Kidney tubule cell (primary cell): ENCODE measurements at regions not wholly inside any gene's neighbourhood (a gene's known extent, or its start where the extent isn't known, plus 50 kb on each side); places are given as distances from the start of the nearest gene placed in this dataset.

Experiments used
- DNase-seq: peaks from one replicate; pipeline ENCODE4 v3.0.0-alpha.2; 2018; ENCODE audit warnings: low spot score

GRCh38 chr10:88082806-88083596 is 219.6 kb downstream of the PTEN start:
- DNase-seq: no peak

- DNase-seq: no peak
These were observed 220.2 kb downstream of the PTEN start for GRCh38 chr10:88083597-88083989.

DNA sequence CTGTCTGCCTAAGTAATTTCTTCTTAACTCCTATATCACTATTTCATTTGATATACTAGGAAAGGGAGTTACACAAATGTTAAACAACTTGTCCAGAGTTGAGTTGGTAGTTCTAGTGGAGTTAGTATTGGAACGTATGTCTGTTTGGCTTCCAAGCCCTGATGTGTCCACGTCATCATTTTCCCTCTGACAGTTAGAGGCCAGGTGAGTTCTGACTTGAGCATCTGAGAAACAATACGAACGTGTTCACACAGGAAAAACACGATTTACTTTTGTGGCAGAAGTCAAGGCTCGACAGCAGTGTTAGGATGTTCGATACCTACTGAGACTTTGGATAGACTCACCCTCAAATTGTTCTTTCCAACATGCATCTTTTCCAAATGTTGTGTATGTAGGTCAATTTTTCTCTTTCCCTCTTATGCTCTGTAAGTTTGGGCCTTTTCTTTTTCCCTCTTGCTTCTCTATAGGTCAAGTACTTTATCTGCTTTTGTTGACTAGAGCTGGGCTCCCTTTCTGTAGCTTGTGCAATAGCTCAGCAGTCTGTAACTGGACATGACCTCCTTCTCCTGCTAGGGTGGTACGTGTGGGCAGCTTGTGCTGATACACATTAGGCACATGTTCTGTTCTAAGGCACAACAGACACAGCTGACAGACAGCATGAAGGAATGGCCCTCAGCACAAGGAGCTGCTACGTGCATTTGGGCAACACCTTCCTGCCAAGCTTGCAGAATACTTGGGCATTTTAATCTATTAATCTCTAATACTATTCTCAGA is 222.9 kb downstream of the PTEN start:
- DNase-seq: no peak

DNA sequence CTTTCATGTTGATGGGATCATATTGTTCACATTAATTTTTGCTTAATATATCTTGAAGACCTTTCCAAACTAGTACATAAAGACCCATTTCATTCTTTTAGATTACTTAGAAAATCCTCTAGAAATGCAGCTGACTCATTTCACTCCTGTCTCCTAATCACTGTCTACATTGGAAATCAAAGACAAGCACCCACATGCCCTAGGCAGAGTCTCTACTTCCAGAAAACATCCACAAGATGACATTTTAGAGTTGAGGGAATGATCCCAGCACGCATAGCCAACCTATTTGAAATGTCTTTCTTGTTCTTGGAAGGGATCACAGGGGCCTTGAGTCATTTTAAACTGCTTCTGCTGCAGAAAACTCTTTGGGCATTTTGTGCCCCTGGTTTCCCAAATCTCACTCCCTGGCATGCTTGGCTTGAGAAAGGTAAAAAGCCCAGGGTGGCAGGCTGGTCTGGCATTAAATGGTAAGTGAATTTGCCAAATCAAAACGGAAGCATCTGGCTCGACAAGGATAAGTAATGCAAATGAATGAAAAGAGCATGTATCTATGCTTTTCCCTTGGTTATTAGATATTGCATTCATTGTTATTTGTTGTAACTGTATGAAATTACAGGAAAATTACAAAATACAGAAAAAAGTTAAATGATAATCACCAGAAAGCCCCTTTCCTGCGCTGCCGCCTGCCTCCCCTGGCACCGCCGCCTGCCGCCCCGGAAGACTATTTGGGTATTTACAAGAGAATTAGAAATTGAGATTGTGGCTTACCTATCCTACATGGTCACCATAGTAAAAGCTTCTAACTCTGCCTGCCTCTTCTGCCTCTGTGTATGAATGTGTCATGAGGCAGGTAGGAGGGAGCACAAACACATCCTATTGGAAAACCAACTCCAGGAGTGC is 225.3 kb downstream of the PTEN start:
- DNase-seq: no peak

DNA sequence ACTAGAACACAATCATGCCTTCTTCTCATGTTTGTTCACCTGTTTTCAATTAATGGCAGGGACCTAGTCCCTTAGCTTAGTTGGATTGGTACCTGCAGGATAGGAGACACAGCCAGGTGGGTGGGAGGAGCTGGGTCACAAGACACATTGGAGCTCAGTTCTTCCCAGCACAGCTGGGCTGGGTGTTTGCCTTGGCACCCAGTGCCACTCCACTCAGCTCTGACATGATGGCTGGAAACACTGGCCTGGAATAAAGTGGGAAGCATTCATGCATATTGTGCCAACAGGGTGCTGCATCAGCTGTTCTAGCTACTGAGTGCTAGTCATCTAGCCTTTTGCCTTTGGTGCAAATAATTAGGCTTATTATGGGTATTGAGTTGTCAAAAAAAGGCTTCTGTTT is 226.1 kb downstream of the PTEN start:
- peak; percentile 37 for DNase-seq

- DNase-seq: no peak
These were observed 227.3 kb downstream of the PTEN start for GRCh38 chr10:88090568-88091214.

DNA sequence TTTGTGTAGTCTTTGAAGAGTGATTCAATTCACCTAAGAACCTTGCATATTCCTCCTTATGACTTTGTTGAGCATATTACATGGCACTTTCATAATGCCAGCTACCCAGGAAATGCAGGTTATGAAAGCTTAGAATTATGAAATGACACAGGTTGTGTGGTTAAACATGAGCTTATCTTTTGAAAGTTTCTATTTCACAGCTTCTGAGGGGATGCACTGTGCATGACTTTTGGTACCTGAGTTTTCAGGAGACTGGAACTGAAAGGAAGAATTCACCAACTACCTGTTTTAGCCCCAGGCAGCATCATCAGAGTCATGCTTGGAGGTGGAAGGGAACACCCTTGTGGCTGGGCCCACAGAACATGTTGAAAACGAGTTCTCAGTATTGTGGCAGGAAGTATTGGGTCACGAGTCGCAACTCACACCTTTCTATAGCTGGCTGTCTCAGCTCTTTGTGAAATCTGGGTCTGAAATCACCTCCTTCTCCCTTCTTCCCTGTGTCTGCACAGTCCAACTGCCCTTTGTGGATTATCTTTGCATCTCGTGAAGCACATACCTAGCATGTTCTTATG is 228.2 kb downstream of the PTEN start:
- DNase-seq: no peak

- no peak for DNase-seq
These were observed 228.8 kb downstream of the PTEN start for GRCh38 chr10:88092265-88092664.

DNA sequence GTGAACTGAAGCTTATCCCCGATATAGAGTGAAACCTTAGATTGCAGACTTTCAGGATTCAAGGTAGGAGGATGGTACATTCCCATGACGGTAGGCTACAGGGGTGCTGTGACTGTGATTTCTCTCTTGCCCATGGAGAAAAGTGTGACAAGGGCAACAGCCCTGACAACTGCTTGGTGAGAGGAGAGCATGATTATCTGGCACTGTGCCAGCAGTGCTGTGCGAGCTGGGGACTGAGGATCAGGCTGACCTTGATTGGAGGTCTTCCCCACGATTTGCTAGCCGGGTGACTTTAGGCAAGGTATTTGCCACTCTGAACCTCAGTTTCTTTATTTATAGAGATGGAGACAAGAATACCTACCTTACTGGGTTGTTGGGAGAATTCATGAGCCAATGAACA is 229.5 kb downstream of the PTEN start:
- no peak for DNase-seq

GRCh38 chr10:88094795-88095194 is 231.4 kb downstream of the PTEN start:
- no peak for DNase-seq

DNA sequence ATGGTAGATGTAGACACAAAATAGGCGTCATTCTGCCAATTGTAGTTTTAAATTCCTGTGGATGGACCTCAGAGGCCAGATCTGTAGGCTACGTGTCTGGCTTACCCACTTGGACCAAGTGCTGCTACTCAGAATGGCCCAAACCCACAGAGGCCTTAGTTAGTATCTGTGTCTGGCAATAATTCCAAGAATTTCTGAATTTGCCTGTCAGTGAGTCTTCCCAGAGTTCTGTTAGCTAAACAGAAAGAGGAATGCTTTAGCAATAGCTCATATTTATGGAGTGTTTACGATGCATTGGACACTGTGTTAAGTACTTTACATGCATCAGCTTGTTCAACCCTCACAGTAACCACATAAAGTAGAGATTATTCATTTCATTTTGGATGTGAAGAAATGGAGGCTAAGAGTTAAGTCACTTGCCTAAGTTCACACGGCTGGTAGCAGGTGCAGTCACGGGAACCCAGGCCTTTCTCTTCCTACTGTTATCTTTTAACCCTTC is 231.8 kb downstream of the PTEN start:
- no peak for DNase-seq

- DNase-seq: no peak
These were observed 232.5 kb downstream of the PTEN start for GRCh38 chr10:88095778-88096431.

- no peak for DNase-seq
These were observed 233.7 kb downstream of the PTEN start for GRCh38 chr10:88097092-88097516.

DNA sequence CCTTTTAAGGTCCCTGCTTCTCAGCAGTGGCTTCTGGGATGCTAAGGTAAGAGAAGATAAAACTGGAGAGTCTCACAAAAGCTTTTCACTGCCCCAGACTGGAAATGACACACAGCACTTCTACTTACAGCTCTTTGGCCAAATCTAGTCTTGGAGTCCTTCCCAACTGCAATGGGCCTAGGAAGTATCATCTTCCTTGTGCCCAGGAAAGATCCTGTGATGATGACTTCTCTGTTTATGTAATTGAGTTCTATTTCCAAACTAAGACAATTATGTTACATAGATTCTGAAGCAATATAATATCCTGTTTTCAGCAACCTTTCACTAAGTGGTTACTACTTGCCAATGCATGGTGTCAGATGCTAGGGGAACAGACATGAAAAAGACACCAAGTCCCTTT is 234.1 kb downstream of the PTEN start:
- DNase-seq: no peak

GRCh38 chr10:88100281-88100680 is 236.9 kb downstream of the PTEN start:
- no peak for DNase-seq

- DNase-seq: no peak
These were observed 238.2 kb downstream of the PTEN start for GRCh38 chr10:88101666-88102065.

- DNase-seq: no peak
These were observed 240.2 kb downstream of the PTEN start for GRCh38 chr10:88103576-88103975.

DNA sequence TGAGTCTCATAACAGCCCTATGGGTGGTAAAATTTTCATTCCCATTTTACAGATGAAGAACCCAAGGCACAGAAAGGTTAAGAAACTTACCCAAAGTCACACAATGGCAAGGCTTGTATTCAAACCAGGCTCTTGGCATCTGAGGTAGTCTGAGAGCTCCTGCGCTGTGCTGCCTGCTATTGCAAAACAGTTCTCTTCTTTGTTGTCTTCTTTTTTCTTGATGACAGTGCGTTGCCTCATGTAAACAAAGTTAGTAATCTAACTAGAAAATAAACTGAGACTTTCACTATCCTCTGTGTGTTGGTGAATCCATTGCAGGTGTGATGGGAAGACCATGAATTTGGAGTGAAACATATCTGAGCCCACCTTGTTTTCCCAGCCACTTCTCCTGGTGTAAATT is 240.8 kb downstream of the PTEN start:
- no peak for DNase-seq

GRCh38 chr10:88106366-88106765 is 242.9 kb downstream of the PTEN start:
- no peak for DNase-seq

DNA sequence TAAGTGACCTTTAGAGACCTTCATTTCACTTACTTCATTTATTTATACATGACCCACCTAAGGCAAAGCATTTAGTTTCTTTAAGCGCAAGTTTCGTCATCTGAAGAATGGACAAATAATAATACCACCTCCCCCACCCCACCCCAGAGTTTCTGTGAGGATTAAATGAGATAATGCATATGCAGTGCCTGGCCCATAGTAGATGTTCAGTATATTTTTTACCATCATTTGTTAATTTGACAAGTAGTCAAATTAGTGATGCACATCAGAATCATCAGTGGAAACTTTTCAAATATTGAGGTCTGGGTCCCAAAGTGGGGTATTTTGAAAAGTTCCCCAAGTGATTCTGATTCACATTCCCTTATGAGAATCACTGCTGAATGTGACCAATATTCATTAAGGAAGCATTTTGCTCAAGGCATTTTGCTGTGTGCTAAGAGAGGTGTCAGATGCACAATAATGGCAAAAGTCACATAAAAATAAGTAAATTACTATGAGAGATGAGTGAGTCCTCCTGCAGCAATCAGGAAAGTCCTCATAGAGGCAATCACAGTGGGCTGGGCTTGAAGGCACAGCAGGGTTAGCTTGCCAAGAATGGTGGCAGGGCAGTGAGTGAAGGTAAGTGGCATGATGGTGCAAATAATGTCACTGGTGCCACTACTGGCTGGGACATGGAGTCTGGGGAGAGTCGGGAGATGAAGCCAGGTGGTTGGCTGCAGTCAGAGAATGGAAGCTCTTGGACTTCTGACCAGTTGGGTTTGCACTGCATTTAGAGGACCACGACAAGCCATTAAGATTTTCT is 244.1 kb downstream of the PTEN start:
- no peak for DNase-seq
